ENCODE measurements at regions not wholly inside any gene's neighbourhood (a gene's known extent, or its start where the extent isn't known, plus 50 kb on each side); places are given as distances from the start of the nearest gene placed in this dataset.

DNA sequence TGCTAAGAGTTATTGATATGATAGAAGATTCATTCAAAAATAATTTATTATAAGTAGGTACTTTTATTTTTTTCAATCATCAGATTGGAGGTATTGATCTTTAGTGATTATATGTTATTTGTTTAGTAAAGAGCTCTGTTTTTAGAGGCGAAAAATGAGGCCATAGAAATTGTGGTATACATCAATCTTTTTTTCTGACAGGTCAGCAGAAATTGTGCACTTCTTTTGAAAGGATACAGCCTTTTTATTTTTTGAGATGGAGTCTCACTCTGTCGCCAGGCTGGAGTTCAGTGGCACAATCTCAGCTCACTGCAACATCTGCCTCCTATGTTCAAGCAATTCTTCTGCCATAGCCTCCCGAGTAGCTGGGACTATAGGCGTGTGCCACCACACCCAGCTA lies 292.1 kb downstream of the BAMBI start:
- no peaks in the 10 kb centered on the region for H3K27me3 Mint-ChIP-seq (ENCODE audit: low read depth)
- DNase-seq (ENCODE audit: low read depth, low spot score), result no peak
- TF ChIP-seq, protein P1, sequence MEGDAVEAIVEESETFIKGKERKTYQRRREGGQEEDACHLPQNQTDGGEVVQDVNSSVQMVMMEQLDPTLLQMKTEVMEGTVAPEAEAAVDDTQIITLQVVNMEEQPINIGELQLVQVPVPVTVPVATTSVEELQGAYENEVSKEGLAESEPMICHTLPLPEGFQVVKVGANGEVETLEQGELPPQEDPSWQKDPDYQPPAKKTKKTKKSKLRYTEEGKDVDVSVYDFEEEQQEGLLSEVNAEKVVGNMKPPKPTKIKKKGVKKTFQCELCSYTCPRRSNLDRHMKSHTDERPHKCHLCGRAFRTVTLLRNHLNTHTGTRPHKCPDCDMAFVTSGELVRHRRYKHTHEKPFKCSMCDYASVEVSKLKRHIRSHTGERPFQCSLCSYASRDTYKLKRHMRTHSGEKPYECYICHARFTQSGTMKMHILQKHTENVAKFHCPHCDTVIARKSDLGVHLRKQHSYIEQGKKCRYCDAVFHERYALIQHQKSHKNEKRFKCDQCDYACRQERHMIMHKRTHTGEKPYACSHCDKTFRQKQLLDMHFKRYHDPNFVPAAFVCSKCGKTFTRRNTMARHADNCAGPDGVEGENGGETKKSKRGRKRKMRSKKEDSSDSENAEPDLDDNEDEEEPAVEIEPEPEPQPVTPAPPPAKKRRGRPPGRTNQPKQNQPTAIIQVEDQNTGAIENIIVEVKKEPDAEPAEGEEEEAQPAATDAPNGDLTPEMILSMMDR (conservative IDR thresholded peaks at IDR 0.05), result no peak
- no peaks in the 10 kb centered on the region for H3K4me1 Mint-ChIP-seq
- no peaks in the 10 kb centered on the region for H3K9me3 Mint-ChIP-seq
- H3K36me3 Mint-ChIP-seq (ENCODE audit: low read depth), result no peaks in the 10 kb centered on the region
- H3K27ac Mint-ChIP-seq (ENCODE audit: unreplicated experiment), result no peak overlapping the region
- no peak overlapping the region for H3K4me3 Mint-ChIP-seq

DNA sequence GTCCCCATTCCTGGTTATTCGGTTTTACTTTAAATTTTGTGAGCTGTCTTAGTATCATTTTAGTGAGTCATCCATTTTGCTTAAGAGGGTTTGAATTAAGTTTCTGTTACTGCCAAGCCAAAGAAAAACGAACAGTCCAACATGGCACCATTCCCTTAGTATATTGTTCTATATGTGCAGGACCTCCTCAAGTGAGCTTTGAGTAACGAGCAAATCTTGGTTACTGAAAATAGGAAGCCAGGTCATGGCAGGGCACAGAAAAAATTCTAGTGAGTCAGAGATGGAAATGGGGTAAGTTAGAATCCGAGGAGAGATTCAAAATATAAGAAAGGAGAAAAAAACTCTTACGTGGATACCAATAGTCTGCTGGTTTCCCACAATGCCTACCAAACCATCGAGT lies 292.9 kb downstream of the BAMBI start:
- no peaks in the 10 kb centered on the region for H3K36me3 Mint-ChIP-seq (ENCODE audit: low read depth)
- no peak overlapping the region for H3K27ac Mint-ChIP-seq (ENCODE audit: unreplicated experiment)
- H3K4me3 Mint-ChIP-seq, result no peak overlapping the region
- peaks cover under 1% of the 10 kb centered on the region for H3K9me3 Mint-ChIP-seq
- peaks cover under 1% of the 10 kb centered on the region for H3K4me1 Mint-ChIP-seq
- H3K27me3 Mint-ChIP-seq (ENCODE audit: low read depth), result no peaks in the 10 kb centered on the region
- no peak for DNase-seq (ENCODE audit: low read depth, low spot score)
- TF ChIP-seq, protein P1 (conservative IDR thresholded peaks at IDR 0.05), result no peak

DNA sequence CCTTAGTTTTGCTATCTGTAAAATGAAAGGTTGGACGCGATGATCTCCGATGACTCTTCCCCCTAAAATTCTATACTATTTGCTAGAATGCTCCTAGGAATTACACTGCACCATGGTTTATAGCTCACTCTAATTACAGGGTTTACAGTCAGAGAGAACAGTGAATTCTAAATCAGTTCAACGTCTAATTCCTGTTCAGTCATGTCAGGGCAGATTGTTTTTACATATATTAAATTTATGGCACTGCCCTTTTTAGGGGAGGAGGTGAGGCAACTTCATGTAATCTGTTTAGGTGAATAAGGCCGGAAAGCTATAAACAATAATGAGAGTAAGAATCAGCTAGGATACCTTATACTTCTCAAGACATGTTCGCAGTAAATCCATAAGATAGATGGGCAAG lies 293.9 kb downstream of the BAMBI start:
- H3K4me1 Mint-ChIP-seq, result peaks cover 11% of the 10 kb centered on the region
- no peak for DNase-seq (ENCODE audit: low read depth, low spot score)
- no peak overlapping the region for H3K27ac Mint-ChIP-seq (ENCODE audit: unreplicated experiment)
- H3K4me3 Mint-ChIP-seq, result no peak overlapping the region
- peaks cover 5% of the 10 kb centered on the region for H3K9me3 Mint-ChIP-seq
- H3K36me3 Mint-ChIP-seq (ENCODE audit: low read depth), result no peaks in the 10 kb centered on the region
- TF ChIP-seq, protein P1 (conservative IDR thresholded peaks at IDR 0.05), result no peak
- no peaks in the 10 kb centered on the region for H3K27me3 Mint-ChIP-seq (ENCODE audit: low read depth)

- Mint-ChIP-seq H3K4me3 (no peak overlapping the region), H3K36me3 (ENCODE audit: low read depth) (no peaks in the 10 kb centered on the region), H3K27me3 (ENCODE audit: low read depth) (no peaks in the 10 kb centered on the region), H3K4me1 (peaks cover 13% of the 10 kb centered on the region), H3K9me3 (peaks cover 5% of the 10 kb centered on the region), H3K27ac (ENCODE audit: unreplicated experiment) (no peak overlapping the region)
- DNase-seq (ENCODE audit: low read depth, low spot score), result no peak
- TF ChIP-seq, protein P1 (conservative IDR thresholded peaks at IDR 0.05), result no peak
Measured at GRCh38 chr10:28971764-28972163, 294.4 kb downstream of the BAMBI start.

GRCh38 chr10:28973309-28973972 lies 296.1 kb downstream of the BAMBI start:
- no peak for DNase-seq (ENCODE audit: low read depth, low spot score)
- H3K9me3 Mint-ChIP-seq, result peaks cover 8% of the 10 kb centered on the region
- H3K36me3 Mint-ChIP-seq (ENCODE audit: low read depth), result no peaks in the 10 kb centered on the region
- no peak overlapping the region for H3K4me3 Mint-ChIP-seq
- TF ChIP-seq, protein P1 (conservative IDR thresholded peaks at IDR 0.05), result no peak
- H3K27ac Mint-ChIP-seq (ENCODE audit: unreplicated experiment), result no peak overlapping the region
- H3K27me3 Mint-ChIP-seq (ENCODE audit: low read depth), result no peaks in the 10 kb centered on the region
- H3K4me1 Mint-ChIP-seq, result peaks cover 13% of the 10 kb centered on the region

All from neural crest cell (in vitro differentiated cells).